Skeletal muscle satellite cell (primary cell): ENCODE measurements at regions not wholly inside any gene's neighbourhood (a gene's known extent, or its start where the extent isn't known, plus 50 kb on each side); places are given as distances from the start of the nearest gene placed in this dataset.

Experiments
- H3K27me3 ChIP-seq: 2 replicates; pipeline ENCODE4 v1.7.0; 2013; ENCODE audit warnings: low read length; ENCODE audit not compliant: control insufficient read depth, insufficient read depth
- H3K36me3 ChIP-seq: 2 replicates; pipeline ENCODE4 v1.7.0; 2013; ENCODE audit warnings: mild to moderate bottlenecking, control low read depth, low read length; ENCODE audit not compliant: insufficient read depth
- H3K4me1 ChIP-seq: 2 replicates; pipeline ENCODE4 v1.7.0; 2013; ENCODE audit warnings: low read length; ENCODE audit not compliant: control insufficient read depth, insufficient read depth
- H3K4me2 ChIP-seq: 2 replicates; pipeline ENCODE4 v1.7.0; 2013; ENCODE audit warnings: mild to moderate bottlenecking, low read length
- H3K4me3 ChIP-seq: 2 replicates; pipeline ENCODE4 v1.7.0; 2013; ENCODE audit warnings: low read length
- H3K9ac ChIP-seq: 2 replicates; pipeline ENCODE4 v1.7.0; 2013; ENCODE audit warnings: mild to moderate bottlenecking, low read depth, low read length, moderate library complexity
- H3K9me3 ChIP-seq: replicated peaks from 2 replicates; pipeline ENCODE4 v1.7.0; 2013; ENCODE audit warnings: mild to moderate bottlenecking, control low read depth, low read length

DNA sequence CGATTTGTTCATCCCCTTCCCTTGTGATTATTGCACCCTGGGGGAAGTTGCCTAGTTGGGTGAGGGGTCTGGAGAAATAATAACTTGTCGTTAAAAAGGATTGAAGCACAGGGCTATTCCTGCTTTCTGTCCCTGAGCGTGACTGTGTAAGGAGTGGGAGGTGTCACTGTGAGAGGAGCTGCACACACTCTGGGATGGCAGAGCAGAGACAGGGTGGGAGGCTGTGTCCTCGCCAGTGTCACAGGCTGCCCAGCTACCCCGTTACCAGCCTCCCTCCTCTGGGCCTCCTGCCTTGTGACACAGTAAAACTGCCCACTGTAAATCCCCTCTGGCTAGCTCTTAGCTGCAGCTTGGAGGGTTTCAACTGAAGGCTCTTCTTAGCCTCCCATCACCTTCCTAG lies 460.6 kb downstream of the AACS start:
- peaks cover 20% of the 10 kb centered on the region for H3K9me3 ChIP-seq

DNA sequence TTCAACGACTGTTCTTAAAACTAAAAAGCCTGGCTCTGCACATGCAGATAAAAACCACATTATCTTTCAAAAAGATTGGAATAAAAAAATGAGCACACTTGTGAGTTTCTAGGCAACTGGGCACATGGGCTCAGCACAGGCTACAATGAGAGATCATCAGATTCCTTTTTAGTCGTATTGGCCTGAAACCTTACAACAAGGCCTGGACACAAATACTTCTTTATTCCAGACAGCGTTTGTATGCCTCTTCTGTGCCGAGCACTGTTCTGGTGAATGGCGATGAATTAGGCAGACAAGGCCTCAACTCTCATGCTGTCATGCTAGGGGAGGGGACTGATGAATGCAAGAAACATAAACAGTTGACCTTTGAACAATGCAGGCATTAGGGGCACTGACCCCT lies 463.0 kb downstream of the AACS start:
- no peaks in the 10 kb centered on the region for H3K27me3 ChIP-seq
- no peak overlapping the region for H3K4me3 ChIP-seq
- no peaks in the 10 kb centered on the region for H3K4me1 ChIP-seq
- no peak overlapping the region for H3K9ac ChIP-seq
- no peaks in the 10 kb centered on the region for H3K36me3 ChIP-seq
- H3K4me2 ChIP-seq: no peak overlapping the region
- peaks cover 3% of the 10 kb centered on the region for H3K9me3 ChIP-seq

More for the DNA sequence above, 460.6 kb downstream of the AACS start:
- Histone ChIP-seq H3K36me3 (no peaks in the 10 kb centered on the region), H3K4me2 (no peak overlapping the region), H3K9ac (no peak overlapping the region), H3K27me3 (no peaks in the 10 kb centered on the region), H3K4me1 (no peaks in the 10 kb centered on the region), H3K4me3 (no peak overlapping the region)

DNA sequence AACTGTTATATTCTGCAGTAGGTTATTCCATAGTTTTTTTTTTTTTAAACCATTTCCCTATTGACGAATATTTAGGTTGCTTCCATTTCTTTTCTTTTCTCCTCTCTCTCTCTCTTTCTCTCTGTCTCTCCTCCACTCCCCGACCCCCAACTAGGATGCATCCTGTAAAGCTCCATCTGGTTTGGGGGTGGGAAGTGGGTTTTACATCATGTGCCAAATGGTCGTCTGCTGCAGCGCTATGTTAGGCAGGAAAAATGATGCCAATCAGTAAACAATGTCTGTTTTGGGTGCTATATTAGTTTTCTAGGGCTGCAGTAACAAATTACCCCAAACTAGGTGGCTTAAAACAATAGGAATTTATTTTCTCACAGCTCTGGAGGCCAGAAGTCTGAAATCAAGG lies 465.0 kb downstream of the AACS start:
- no peaks in the 10 kb centered on the region for H3K27me3 ChIP-seq
- no peak overlapping the region for H3K4me2 ChIP-seq
- no peak overlapping the region for H3K4me3 ChIP-seq
- no peak overlapping the region for H3K9ac ChIP-seq
- no peaks in the 10 kb centered on the region for H3K9me3 ChIP-seq
- no peaks in the 10 kb centered on the region for H3K36me3 ChIP-seq
- no peaks in the 10 kb centered on the region for H3K4me1 ChIP-seq

DNA sequence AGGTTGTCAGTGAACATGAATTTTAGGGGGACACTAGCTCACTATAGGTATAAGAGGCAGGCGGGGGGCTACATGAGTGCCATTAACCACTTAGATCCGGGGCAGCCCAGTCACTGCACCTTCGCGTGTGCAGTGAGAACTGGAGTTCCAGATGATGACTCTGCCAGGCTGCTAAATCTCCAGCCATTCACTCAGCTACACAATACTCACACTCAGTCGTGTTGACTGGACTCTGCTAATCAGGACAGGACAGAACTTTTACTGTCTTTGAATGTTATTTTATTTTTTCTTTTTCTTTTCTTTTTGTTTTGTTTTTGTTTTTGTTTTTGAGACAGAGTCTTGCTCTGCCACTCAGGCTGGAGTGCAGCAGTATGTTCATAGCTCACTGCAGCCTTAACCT lies 465.6 kb downstream of the AACS start:
- H3K9ac ChIP-seq: no peak overlapping the region
- no peaks in the 10 kb centered on the region for H3K9me3 ChIP-seq
- H3K4me1 ChIP-seq: no peaks in the 10 kb centered on the region
- no peak overlapping the region for H3K4me3 ChIP-seq
- no peaks in the 10 kb centered on the region for H3K27me3 ChIP-seq
- no peak overlapping the region for H3K4me2 ChIP-seq
- no peaks in the 10 kb centered on the region for H3K36me3 ChIP-seq

DNA sequence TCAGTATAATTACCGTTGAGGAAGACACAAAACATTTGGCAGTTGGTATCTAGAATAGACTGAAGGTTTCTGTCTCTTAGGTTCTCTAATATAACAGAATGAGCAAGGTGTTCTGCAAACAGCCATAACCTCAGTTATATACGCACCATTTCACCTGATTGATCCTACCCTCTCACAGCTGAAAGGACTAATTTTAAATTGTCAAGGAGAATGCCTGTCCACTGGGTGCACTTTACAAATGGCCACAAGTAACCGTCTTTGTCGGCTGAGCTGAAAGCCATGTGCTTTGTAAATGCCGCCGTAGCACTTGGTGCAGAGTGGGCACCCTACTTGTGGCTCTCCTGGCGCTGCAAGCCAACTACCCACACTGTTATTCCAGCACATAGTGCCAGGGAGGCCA lies 466.3 kb downstream of the AACS start:
- no peaks in the 10 kb centered on the region for H3K27me3 ChIP-seq

DNA sequence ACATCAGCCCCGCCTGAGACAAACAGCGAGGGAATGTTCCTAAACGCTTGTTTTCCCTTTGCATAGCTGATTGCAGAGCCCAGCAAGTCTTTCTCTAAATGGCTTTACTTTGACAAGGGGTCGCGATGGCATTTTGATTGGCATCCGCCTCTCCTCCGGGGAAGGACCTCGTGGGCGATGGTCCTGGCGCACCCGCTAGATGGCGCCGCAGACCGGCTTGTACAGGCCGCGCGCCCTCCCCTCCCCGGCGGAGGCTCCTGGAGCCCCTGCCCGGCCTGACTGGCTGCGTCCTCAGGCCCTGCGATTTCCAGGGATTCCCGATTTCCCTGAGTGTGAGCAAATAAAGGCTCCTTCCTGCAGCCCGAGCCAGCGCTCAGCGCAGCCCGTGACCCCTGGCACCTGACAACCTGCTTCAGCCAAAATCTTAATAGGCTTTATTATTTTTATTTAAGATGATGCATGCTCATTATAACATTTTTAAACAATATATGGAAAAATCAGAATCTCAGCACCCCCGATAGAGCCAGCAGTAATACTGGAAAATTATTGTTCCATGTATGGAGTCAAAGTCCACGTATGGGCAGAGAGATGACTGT lies 468.3 kb downstream of the AACS start:
- H3K4me2 ChIP-seq: peak overlapping the region; percentile 33
- no peaks in the 10 kb centered on the region for H3K36me3 ChIP-seq
- no peaks in the 10 kb centered on the region for H3K9me3 ChIP-seq
- H3K27me3 ChIP-seq: no peaks in the 10 kb centered on the region
- no peak overlapping the region for H3K4me3 ChIP-seq
- H3K9ac ChIP-seq: no peak overlapping the region
- no peaks in the 10 kb centered on the region for H3K4me1 ChIP-seq

More for the DNA sequence above, 466.3 kb downstream of the AACS start:
- H3K9me3 ChIP-seq: no peaks in the 10 kb centered on the region
- H3K36me3 ChIP-seq: no peaks in the 10 kb centered on the region
- no peak overlapping the region for H3K4me3 ChIP-seq
- H3K4me2 ChIP-seq: no peak overlapping the region
- H3K9ac ChIP-seq: no peak overlapping the region
- no peaks in the 10 kb centered on the region for H3K4me1 ChIP-seq

DNA sequence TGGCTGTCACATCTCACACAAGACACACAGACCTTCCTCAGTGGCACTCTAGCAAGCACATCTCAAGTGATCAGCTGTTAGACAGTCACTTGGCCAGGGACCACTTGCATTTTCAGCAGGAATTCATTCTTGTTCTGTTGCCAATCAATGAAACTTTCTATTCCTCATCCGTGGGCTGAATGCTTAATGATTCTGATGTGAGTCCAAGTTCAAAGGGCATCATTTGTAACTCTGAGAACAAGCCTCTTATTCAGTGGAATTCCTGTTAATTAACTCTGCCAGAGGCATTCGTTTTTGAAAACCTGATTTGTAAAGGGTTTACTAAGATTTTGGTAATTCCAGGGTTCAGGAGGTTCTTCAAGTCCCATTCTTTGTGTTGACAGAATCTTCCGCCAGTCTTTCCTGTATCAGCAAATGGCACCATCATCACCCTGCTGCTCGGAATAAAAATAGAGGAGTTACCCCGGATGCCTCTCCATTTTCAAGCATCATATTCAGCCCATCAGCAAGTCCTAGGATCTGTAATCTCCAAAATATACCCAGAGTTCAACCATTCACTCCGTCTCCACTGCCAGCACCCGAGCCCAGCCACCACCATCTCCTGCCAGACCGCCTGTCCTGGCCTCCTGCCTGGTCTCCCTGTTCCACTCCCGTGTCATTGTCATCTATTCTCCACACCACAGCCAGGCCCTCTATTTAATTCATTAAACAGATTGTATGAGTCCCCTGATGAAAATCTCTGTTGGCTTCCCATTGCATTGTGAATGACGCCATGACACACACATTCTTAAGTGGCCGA lies 473.4 kb downstream of the AACS start:
- peaks cover 3% of the 10 kb centered on the region for H3K9me3 ChIP-seq
- H3K27me3 ChIP-seq: no peaks in the 10 kb centered on the region
- no peaks in the 10 kb centered on the region for H3K36me3 ChIP-seq
- no peak overlapping the region for H3K9ac ChIP-seq
- H3K4me2 ChIP-seq: no peak overlapping the region
- H3K4me1 ChIP-seq: no peaks in the 10 kb centered on the region
- H3K4me3 ChIP-seq: no peak overlapping the region

DNA sequence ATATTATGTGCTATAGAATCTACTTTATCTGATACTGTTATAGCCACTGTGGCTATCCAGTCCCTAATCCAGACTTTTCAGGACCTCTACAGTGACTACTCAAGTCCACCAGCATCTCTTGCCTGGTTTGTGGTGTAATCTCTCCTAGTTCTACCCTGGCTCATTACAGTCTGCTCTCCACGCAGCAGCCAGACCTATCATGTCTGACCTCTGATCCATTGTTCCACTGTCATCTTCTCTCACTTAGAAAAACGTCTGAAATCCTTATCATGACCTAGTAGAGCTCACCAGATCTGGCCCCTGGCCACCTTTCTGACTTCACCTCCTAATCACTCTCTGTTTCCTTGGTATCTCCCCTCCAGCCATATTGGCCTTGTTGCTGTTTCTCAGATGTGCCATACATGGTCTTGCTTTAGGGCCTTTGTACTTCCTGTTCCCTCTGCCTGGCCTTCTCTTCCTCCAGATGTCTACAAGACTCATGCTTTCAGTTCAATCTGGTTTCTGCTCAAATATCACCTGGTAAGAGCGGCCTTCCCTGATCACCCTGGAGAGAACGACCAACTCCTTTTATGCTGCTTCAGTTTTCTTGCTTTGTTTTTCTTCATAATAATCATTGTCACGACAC lies 475.5 kb downstream of the AACS start:
- peaks cover 8% of the 10 kb centered on the region for H3K9me3 ChIP-seq
- no peak overlapping the region for H3K4me2 ChIP-seq
- H3K36me3 ChIP-seq: no peaks in the 10 kb centered on the region
- no peak overlapping the region for H3K9ac ChIP-seq
- no peaks in the 10 kb centered on the region for H3K27me3 ChIP-seq
- H3K4me1 ChIP-seq: no peaks in the 10 kb centered on the region
- no peak overlapping the region for H3K4me3 ChIP-seq

DNA sequence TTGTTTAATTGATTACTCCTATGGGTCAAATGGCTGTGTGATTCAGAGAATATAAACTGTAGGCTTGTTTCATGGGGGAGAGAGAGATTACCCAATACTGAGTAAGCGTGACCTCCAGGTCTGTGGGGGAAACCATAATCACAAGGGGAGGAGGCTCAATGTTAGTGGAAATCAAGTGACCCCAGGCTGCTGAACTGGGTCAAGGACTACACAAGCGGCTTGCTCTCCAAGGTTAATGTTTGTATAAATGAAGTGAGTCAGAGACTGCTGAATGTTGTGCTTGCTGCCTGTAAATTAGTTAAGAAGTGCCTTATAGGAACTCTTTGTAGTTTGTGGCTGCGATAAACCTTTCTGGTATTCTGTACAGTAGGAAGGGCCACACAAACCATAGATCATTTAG lies 479.7 kb downstream of the AACS start:
- H3K36me3 ChIP-seq: no peaks in the 10 kb centered on the region
- H3K4me3 ChIP-seq: no peak overlapping the region
- H3K9me3 ChIP-seq: peaks cover 8% of the 10 kb centered on the region
- H3K4me1 ChIP-seq: no peaks in the 10 kb centered on the region
- H3K9ac ChIP-seq: no peak overlapping the region
- H3K4me2 ChIP-seq: no peak overlapping the region
- H3K27me3 ChIP-seq: no peaks in the 10 kb centered on the region

DNA sequence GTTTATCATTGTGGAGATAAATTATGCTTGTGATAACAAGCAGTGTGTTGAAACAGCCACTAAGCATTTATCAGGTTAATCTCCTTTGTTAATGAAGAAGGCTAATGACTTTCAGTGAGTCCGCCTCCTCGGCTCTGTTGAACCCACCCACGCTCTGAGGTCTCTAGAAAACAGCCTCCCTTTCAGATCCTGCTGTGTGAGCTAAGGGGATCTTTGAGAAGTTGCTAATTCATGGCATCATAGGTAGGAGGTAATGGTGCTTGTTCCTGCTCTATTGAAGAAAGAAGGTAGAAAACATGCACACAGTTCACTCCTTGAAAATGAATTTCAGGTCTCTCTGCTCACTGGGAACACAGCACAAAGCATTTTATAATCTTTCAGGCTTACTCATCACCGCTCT lies 483.9 kb downstream of the AACS start:
- no peaks in the 10 kb centered on the region for H3K36me3 ChIP-seq
- H3K4me2 ChIP-seq: no peak overlapping the region
- H3K9me3 ChIP-seq: peaks cover 5% of the 10 kb centered on the region
- no peak overlapping the region for H3K4me3 ChIP-seq
- H3K27me3 ChIP-seq: no peaks in the 10 kb centered on the region
- no peak overlapping the region for H3K9ac ChIP-seq
- no peaks in the 10 kb centered on the region for H3K4me1 ChIP-seq

DNA sequence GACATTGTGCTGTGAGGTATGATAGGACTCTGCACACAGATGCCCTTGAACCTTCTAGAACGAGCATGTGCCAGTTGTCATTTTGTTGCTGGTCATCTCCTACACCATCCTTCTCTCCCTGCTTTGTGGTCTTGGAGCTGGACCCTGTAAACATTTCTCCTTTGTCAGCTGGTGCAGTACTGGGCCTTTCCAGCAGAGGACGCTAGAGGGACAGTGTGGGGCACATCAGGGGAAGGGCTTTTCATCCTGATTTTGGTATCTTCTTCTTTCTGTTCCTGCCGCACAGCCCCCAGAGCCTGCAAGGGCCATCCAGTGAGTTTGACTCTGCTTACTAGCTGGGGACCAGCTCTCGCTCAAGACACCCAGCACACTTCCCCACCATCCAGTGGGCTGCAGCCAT lies 484.6 kb downstream of the AACS start:
- Histone ChIP-seq H3K36me3 (no peaks in the 10 kb centered on the region), H3K9me3 (peaks cover 5% of the 10 kb centered on the region), H3K9ac (no peak overlapping the region), H3K27me3 (no peaks in the 10 kb centered on the region), H3K4me3 (no peak overlapping the region), H3K4me2 (no peak overlapping the region), H3K4me1 (no peaks in the 10 kb centered on the region)
